ENCODE measurements at regions not wholly inside any gene's neighbourhood (a gene's known extent, or its start where the extent isn't known, plus 50 kb on each side); places are given as distances from the start of the nearest gene placed in this dataset.
"Not testable (repeated sequence)": the region's sequence is repeated elsewhere in the genome, so short reads cannot be mapped to it uniquely, and the experiment has no call there.

- POLR2A ChIA-PET; H3K27me3 Mint-ChIP-seq; H3K4me1 Mint-ChIP-seq; DNase-seq; H3K27ac Mint-ChIP-seq; H3K9me3 Mint-ChIP-seq; H3K36me3 Mint-ChIP-seq (ENCODE audit: low read depth); H3K4me3 Mint-ChIP-seq; CTCF ChIA-PET: not testable (repeated sequence)
These were observed 650.0 kb upstream of the LRRTM4 start for GRCh38 chr2:78172157-78172556.

- CTCF ChIA-PET: no interaction called here
- H3K27me3 Mint-ChIP-seq: no peaks in the 10 kb centered on the region
- no peak overlapping the region for H3K27ac Mint-ChIP-seq
- POLR2A ChIA-PET: no interaction called here
- H3K36me3 Mint-ChIP-seq (ENCODE audit: low read depth): no peaks in the 10 kb centered on the region
- H3K9me3 Mint-ChIP-seq: peaks cover 4% of the 10 kb centered on the region
- H3K4me1 Mint-ChIP-seq: no peaks in the 10 kb centered on the region
- DNase-seq: no peak
- H3K4me3 Mint-ChIP-seq: no peak overlapping the region
These were observed 653.5 kb upstream of the LRRTM4 start for GRCh38 chr2:78175645-78176044.

DNA sequence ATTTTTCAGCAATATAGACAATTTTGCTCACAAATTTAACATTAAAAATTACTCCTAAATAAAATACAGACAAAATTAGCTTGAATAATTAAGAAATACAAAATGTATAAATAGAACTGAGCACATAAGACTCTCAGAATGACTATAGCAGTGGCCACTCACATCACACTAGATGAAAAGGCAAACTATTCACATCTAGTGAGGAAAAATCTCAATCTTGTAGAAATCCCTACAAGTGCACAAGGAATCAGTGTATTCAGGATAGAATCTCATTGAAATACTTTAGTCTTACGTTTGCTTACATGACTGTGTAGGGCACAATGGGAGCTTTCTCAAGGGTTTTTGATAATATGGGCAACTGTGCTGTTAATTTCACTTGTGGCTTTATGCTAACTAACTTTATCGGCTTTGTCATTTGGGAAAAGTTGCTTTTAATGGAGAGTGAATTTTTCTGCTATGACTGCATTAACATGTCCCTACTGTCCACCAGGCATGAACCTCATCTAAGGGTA is 678.9 kb upstream of the LRRTM4 start:
- H3K9me3 Mint-ChIP-seq: peaks cover 10% of the 10 kb centered on the region

GRCh38 chr2:78202366-78202765 is 680.2 kb upstream of the LRRTM4 start:
- no peaks in the 10 kb centered on the region for H3K36me3 Mint-ChIP-seq (ENCODE audit: low read depth)
- no peaks in the 10 kb centered on the region for H3K27me3 Mint-ChIP-seq
- no peaks in the 10 kb centered on the region for H3K4me1 Mint-ChIP-seq
- H3K4me3 Mint-ChIP-seq: no peak overlapping the region
- POLR2A ChIA-PET: no interaction called here
- CTCF ChIA-PET: no interaction called here
- peaks cover 14% of the 10 kb centered on the region for H3K9me3 Mint-ChIP-seq
- no peak overlapping the region for H3K27ac Mint-ChIP-seq
- no peak for DNase-seq

More for the DNA sequence above, 678.9 kb upstream of the LRRTM4 start:
- CTCF ChIA-PET: no interaction called here
- Mint-ChIP-seq H3K36me3 (ENCODE audit: low read depth) (no peaks in the 10 kb centered on the region), H3K27ac (no peak overlapping the region), H3K27me3 (no peaks in the 10 kb centered on the region), H3K4me3 (no peak overlapping the region), H3K4me1 (no peaks in the 10 kb centered on the region)
- DNase-seq: no peak
- POLR2A ChIA-PET: no interaction called here

DNA sequence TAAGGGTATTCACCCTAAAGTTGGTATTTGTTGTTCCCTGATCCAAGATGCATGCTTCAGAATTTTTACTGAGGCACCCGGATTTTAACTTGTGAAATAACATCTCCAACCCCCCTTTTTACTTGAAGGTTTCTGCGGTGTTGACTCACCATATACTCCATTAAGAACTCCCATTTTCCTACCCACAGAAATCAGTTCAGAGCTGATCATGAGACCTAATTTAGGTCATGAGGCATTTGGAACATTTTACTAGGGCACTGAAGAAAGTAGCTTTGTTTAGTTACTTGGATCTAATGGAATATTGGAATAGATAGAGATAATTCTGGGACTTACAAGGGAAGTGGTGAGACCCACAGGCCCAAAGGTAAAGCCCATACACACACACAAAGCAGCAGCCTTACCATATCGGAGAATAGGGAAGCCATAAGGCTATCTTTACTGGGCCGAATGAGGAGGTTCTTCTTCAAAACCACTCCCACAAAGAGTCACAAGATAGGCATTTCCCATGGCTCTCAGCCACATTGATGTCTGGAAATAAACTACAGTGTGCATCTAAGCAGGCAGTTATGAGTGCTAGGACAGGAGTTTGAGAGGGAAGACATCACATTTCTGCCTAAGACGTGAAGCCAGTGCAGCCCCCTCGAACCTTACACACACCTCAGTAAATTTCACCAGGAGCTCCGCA is 681.0 kb upstream of the LRRTM4 start:
- Mint-ChIP-seq H3K27ac (no peak overlapping the region), H3K4me3 (no peak overlapping the region), H3K9me3 (peaks cover 16% of the 10 kb centered on the region), H3K27me3 (no peaks in the 10 kb centered on the region), H3K36me3 (ENCODE audit: low read depth) (no peaks in the 10 kb centered on the region), H3K4me1 (no peaks in the 10 kb centered on the region)
- ChIA-PET POLR2A (no interaction called here), CTCF (no interaction called here)
- DNase-seq: no peak

DNA sequence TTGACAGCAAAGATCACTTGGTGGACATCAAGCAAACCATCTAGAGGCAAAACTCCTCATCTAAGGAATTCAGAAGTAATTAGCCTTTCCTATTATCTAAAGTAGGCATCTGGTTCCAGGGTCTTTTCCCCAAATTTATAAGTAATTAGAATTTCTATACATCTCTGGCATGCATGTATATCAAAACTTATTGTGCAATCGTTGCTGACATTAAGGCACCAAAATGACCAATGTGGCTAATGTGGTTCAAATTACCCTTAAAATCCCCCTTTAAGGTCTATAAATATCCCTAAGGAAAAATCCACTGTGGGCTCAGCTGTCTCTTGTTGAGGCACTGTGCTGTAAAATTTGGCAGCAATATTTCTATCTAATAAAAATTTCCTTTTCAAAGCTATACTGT is 695.9 kb upstream of the LRRTM4 start:
- Mint-ChIP-seq H3K4me1 (no peaks in the 10 kb centered on the region), H3K9me3 (peaks cover 7% of the 10 kb centered on the region), H3K36me3 (ENCODE audit: low read depth) (no peaks in the 10 kb centered on the region), H3K27me3 (no peaks in the 10 kb centered on the region), H3K27ac (no peak overlapping the region), H3K4me3 (no peak overlapping the region)
- POLR2A ChIA-PET: no interaction called here
- CTCF ChIA-PET: no interaction called here
- DNase-seq: no peak

GRCh38 chr2:78237704-78238103 is 715.5 kb upstream of the LRRTM4 start:
- ChIA-PET CTCF (no interaction called here), POLR2A (no interaction called here)
- no peaks in the 10 kb centered on the region for H3K27me3 Mint-ChIP-seq
- H3K27ac Mint-ChIP-seq: no peak overlapping the region
- no peak for DNase-seq
- no peak overlapping the region for H3K4me3 Mint-ChIP-seq
- H3K9me3 Mint-ChIP-seq: peaks cover 6% of the 10 kb centered on the region
- H3K36me3 Mint-ChIP-seq (ENCODE audit: low read depth): no peaks in the 10 kb centered on the region
- H3K4me1 Mint-ChIP-seq: no peaks in the 10 kb centered on the region

GRCh38 chr2:78245394-78246135 is 723.4 kb upstream of the LRRTM4 start:
- POLR2A ChIA-PET: no interaction called here
- Mint-ChIP-seq H3K4me1 (no peaks in the 10 kb centered on the region), H3K9me3 (peaks cover 24% of the 10 kb centered on the region), H3K27ac (no peak overlapping the region), H3K27me3 (no peaks in the 10 kb centered on the region), H3K4me3 (no peak overlapping the region), H3K36me3 (ENCODE audit: low read depth) (no peaks in the 10 kb centered on the region)
- CTCF ChIA-PET: no interaction called here
- DNase-seq: no peak

GRCh38 chr2:78251708-78252107 is 729.5 kb upstream of the LRRTM4 start:
- Mint-ChIP-seq H3K36me3 (ENCODE audit: low read depth) (no peaks in the 10 kb centered on the region), H3K27ac (no peak overlapping the region), H3K27me3 (no peaks in the 10 kb centered on the region), H3K4me3 (no peak overlapping the region), H3K9me3 (peaks cover 20% of the 10 kb centered on the region), H3K4me1 (no peaks in the 10 kb centered on the region)
- no peak for DNase-seq
- ChIA-PET POLR2A (no interaction called here), CTCF (interaction anchor here (1.4 kb wide), 1 partner anchor 9 kb away, joined by 3 read pairs; no protein-coding TSS in a partner anchor)

DNA sequence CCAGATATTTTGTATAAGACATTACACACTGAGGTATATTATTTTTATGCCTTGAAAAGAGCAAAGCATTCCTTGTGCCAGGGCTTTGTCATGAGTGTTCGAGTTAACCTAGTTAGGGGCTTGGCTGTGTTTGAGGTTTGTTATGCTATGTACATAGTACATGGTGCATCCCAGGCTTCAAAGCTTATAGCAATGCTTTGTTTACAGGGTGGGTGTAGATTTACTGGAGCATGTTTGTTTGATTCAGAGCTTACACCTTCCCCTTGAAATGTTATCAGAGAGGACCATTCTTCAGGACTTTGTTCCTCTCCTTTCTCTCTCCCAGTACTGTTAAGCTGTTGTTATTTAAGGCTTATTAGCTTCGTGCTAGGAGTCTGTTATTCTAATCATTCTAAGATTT is 738.7 kb upstream of the LRRTM4 start:
- ChIA-PET CTCF (interaction anchor here (1.2 kb wide), 1 partner anchor 8 kb away, joined by 3 read pairs; no protein-coding TSS in a partner anchor), POLR2A (no interaction called here)
- Mint-ChIP-seq H3K4me3 (no peak overlapping the region), H3K9me3 (peaks cover 9% of the 10 kb centered on the region), H3K27ac (no peak overlapping the region), H3K27me3 (no peaks in the 10 kb centered on the region), H3K4me1 (no peaks in the 10 kb centered on the region), H3K36me3 (ENCODE audit: low read depth) (no peaks in the 10 kb centered on the region)
- DNase-seq: no peak

GRCh38 chr2:78261454-78261853 is 739.3 kb upstream of the LRRTM4 start:
- ChIA-PET POLR2A (no interaction called here), CTCF (interaction anchor here (1.2 kb wide), 1 partner anchor 9 kb away, joined by 3 read pairs; no protein-coding TSS in a partner anchor)
- H3K4me1 Mint-ChIP-seq: no peaks in the 10 kb centered on the region

DNA sequence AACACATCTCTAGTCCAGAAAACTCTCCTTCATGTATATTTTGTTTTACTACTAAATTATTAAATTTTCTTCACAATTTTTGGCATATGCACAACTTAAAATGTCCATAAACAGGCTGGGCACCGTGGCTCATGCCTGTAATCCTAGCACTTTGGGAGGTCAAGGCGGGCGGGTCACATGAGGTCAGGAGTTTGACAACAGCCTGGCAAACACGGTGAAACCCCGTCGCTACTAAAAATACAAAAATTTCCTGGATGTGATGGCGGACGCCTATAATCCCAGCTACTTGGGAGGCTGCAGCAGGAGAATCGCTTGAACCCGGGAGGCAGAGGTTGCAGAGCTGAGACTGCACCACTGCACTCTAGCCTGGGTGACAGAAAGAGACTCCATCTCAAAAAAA is 739.9 kb upstream of the LRRTM4 start:
- CTCF ChIA-PET; H3K9me3 Mint-ChIP-seq; H3K27ac Mint-ChIP-seq; POLR2A ChIA-PET; H3K4me3 Mint-ChIP-seq; DNase-seq; H3K4me1 Mint-ChIP-seq; H3K36me3 Mint-ChIP-seq (ENCODE audit: low read depth); H3K27me3 Mint-ChIP-seq: not testable (repeated sequence)

More at GRCh38 chr2:78261454-78261853, 739.3 kb upstream of the LRRTM4 start:
- Mint-ChIP-seq H3K27ac (no peak overlapping the region), H3K27me3 (no peaks in the 10 kb centered on the region), H3K4me3 (no peak overlapping the region), H3K36me3 (ENCODE audit: low read depth) (no peaks in the 10 kb centered on the region), H3K9me3 (peaks cover 9% of the 10 kb centered on the region)
- no peak for DNase-seq

DNA sequence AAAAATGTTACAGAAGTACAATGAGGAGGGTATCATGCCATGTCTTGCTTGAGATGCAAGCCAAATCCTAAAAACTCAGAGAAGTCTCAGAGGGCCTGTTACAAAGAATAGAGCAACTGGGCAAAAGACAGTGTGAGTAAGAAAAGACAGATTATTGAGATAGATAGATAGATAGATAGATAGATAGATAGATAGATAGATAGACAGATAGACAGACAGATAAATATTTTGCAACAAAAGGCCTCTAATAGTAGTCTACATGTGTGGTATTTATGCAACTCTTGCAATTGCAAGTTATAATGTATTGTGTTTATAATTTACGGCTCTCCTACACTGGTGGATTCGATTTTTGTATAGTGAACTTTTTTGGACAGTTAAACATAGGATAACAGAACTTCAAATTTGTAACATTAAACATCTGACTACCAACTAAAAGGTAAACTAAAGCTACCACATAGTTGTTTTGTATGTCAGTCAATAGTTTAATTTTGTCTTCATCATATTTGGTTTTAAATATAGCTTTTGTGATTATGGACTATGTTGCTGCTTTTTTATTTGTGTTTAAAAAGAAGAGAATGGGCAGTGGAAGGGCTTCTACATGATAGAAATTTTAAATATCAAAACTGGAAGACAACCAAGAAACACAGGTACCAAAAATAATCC is 740.7 kb upstream of the LRRTM4 start:
- Mint-ChIP-seq H3K27ac (no peak overlapping the region), H3K4me3 (no peak overlapping the region), H3K36me3 (ENCODE audit: low read depth) (no peaks in the 10 kb centered on the region), H3K4me1 (no peaks in the 10 kb centered on the region), H3K9me3 (peaks cover 9% of the 10 kb centered on the region), H3K27me3 (no peaks in the 10 kb centered on the region)
- POLR2A ChIA-PET: no interaction called here
- CTCF ChIA-PET: no interaction called here
- no peak for DNase-seq

All from activated CD4-positive, alpha-beta T cell treated with anti-CD3 and anti-CD28 coated beads, Interleukin-2, amount 10 ng/mL, durations not matched to agents 7 days and 5 days (primary cell).